Right atrium auricular region (tissue), 2 donors: ENCODE measurements at regions not wholly inside any gene's neighbourhood (a gene's known extent, or its start where the extent isn't known, plus 50 kb on each side); places are given as distances from the start of the nearest gene placed in this dataset.
A peak's percentile ranks its signal among the peaks of the same experiment; 100 is the strongest.

ENCODE experiments used
- DNase-seq: peaks from one replicate; pipeline ENCODE4 v3.0.0-alpha.2; 2019; ENCODE audit warnings: low spot score
- H3K27ac ChIP-seq, 2 donors: fragments of 200-600 bp; sonication (generic); 1 replicate in 1 of 2; 2 replicates in 1 of 2; pipeline ENCODE4 v1.5.1; 2016 to 2019
- H3K27me3 ChIP-seq, 2 donors: fragments of 200-600 bp; sonication (generic); one replicate each; pipeline versions ENCODE4 v1.5.1 to v1.6.0; 2017 to 2019
- H3K36me3 ChIP-seq: fragments of 200-600 bp; sonication (generic); one replicate; pipeline ENCODE4 v1.5.1; 2016
- H3K4me1 ChIP-seq, 2 donors: fragments of 200-600 bp; sonication (generic); one replicate each; pipeline versions ENCODE4 v1.5.1 to v1.6.0; 2017 to 2019
- H3K4me3 ChIP-seq, 2 donors: fragments of 200-600 bp; sonication (generic); 1 replicate in 1 of 2; 2 replicates in 1 of 2; pipeline ENCODE4 v1.5.1; 2017 to 2019; ENCODE audit warnings: mild to moderate bottlenecking in 1 of 2, moderate library complexity in 1 of 2
- H3K9me3 ChIP-seq, 2 donors: fragments of 200-600 bp; sonication (generic); one replicate each; pipeline ENCODE4 v1.5.1; 2019
- TF ChIP-seq, protein P1 (sequence below), 2 donors: fragments of 200-600 bp; sonication (generic); IDR thresholded peaks; one replicate each; pipeline ENCODE4 v1.5.1; 2019; ENCODE audit warnings: antibody characterized with exemption in 2 of 2

DNA sequence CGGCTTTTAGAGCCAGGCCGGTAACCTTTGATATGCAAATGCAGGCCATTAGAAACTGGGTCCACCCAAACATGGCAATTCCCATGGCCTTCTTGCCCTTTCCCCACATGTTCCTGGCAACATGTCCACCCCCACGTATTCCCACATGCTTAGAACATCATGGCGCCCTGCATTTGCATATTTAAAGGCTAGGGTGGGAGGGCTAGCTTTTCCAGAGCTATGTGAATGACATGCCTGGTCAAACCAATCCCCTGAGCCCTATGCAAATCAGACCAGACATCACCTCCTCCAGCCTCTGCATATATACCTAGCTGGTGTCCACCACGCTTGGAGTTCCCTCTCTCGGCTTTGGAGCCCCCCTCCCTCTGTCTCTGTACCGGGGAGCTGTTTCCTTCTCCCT is 481.9 kb downstream of the CDH2 start:
- Histone ChIP-seq H3K4me1 (no peaks in the 10 kb centered on the region), H3K4me3 (no peak overlapping the region), H3K9me3 (no peaks in the 10 kb centered on the region), H3K27ac (no peak overlapping the region), H3K27me3 (no peaks in the 10 kb centered on the region), H3K36me3 (no peaks in the 10 kb centered on the region)
- DNase-seq = no peak
- TF ChIP-seq, protein P1, sequence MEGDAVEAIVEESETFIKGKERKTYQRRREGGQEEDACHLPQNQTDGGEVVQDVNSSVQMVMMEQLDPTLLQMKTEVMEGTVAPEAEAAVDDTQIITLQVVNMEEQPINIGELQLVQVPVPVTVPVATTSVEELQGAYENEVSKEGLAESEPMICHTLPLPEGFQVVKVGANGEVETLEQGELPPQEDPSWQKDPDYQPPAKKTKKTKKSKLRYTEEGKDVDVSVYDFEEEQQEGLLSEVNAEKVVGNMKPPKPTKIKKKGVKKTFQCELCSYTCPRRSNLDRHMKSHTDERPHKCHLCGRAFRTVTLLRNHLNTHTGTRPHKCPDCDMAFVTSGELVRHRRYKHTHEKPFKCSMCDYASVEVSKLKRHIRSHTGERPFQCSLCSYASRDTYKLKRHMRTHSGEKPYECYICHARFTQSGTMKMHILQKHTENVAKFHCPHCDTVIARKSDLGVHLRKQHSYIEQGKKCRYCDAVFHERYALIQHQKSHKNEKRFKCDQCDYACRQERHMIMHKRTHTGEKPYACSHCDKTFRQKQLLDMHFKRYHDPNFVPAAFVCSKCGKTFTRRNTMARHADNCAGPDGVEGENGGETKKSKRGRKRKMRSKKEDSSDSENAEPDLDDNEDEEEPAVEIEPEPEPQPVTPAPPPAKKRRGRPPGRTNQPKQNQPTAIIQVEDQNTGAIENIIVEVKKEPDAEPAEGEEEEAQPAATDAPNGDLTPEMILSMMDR (IDR thresholded peaks at IDR 0.05) = no peak

DNA sequence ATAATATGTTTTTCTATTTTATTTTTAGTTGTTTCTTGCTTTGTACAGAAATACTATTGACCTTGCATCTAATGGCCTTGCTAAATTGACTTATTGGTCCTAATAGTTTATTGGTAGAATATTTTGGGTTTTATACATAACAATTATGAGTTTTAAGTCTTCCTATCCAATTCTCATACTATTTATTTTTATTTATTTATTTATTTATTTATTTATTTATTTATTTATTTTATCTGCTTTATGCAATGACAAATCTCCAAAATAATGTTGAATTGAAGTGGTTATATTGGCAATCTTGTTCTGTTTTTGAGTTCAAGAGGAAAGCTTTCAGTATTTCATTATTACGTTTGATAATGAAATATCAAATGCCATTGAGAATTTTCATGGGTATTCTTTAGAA is 488.3 kb downstream of the CDH2 start:
- Histone ChIP-seq H3K9me3 (peaks cover 0 to 19% of the 10 kb centered on the region in 2 donors), H3K4me1 (no peaks in the 10 kb centered on the region), H3K36me3 (no peaks in the 10 kb centered on the region), H3K4me3 (no peak overlapping the region), H3K27me3 (no peaks in the 10 kb centered on the region), H3K27ac (no peak overlapping the region)
- DNase-seq = no peak
- TF ChIP-seq, protein P1 (IDR thresholded peaks at IDR 0.05) = no peak

DNA sequence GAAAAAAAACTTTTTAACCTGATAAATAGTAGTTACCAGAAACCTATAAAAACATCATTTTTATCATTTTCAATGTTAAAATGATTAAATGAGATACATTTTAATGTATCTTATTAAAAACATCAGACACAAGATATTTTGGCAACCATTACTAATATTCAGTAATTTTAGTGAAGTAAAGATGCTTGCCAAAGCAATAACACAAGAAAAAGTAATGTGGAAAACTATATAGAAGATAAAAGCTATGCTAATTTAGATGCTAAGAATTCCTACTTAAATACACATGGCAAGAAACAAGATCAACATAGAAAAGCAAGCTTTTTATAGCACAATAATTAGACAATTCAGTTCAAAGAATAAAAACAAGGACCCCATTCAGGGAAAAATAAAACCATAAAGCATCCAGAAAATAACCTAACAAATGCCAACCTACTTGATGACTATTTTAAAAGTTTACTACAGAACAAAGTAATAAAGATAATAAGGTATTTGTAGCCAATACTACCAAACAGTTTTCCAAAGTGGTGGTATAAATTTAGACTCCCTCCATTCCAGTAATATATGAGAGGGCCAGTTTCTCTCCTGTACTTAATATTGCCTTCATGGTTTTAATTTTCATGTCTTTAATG is 489.5 kb downstream of the CDH2 start:
- no peak for DNase-seq
- no peak overlapping the region for H3K27ac ChIP-seq
- H3K27me3 ChIP-seq = no peaks in the 10 kb centered on the region
- H3K4me1 ChIP-seq = no peaks in the 10 kb centered on the region
- H3K36me3 ChIP-seq = no peaks in the 10 kb centered on the region
- TF ChIP-seq, protein P1 (IDR thresholded peaks at IDR 0.05) = no peak
- peaks cover 0 to 19% of the 10 kb centered on the region in 2 donors for H3K9me3 ChIP-seq
- no peak overlapping the region for H3K4me3 ChIP-seq

DNA sequence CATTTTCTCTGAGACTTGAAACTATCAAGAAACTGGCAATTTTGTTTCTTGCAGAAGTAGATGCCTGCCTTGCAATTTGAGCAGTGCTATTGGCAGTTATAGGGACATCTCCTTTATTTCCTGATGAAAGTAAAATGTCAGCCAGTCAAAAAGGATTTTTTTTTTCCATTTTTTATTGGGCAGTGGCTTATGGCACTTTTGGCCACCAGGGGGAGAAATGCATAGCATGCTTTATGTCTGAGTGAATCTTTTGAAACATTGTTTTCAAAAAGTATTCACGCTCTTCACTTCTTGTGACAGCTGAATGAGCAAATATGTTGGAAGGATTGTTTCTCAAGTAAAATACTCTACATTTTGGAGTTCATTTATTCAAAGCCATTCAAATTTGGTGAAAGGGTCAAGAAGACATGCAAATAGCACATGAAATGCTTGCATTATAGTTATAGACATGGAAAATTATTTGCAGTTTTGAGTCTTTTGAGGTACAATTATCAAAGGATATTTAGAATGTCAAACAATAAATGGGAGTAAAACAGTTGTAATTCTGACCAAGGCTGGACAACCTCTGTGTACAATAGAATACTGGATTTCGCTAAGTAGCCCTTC is 491.0 kb downstream of the CDH2 start:
- TF ChIP-seq, protein P1 (IDR thresholded peaks at IDR 0.05) = peak; percentile 33 to 74
- H3K36me3 ChIP-seq = no peaks in the 10 kb centered on the region
- H3K27me3 ChIP-seq = no peaks in the 10 kb centered on the region
- no peak overlapping the region for H3K27ac ChIP-seq
- no peak overlapping the region for H3K4me3 ChIP-seq
- DNase-seq = no peak
- H3K9me3 ChIP-seq = peaks cover 0 to 19% of the 10 kb centered on the region in 2 donors
- no peaks in the 10 kb centered on the region for H3K4me1 ChIP-seq

DNA sequence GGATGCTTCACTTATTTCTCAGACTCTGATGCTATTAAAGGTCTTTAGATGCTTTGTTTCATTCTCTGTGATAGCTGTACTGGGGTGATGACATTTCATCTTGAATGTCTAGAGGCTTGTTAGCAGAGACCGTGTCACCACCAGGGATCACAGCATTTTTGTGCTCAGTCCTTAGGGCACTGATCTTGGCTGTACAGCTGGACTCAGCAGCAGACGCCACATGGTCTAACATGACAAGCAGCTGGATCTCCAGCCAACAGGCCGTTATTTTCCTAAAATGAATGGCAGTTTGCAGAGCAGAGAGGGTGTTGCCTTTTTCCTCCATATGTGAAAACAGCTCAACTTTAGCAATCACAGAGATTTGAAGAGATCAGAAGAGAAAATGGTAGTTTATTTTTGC is 491.8 kb downstream of the CDH2 start:
- TF ChIP-seq, protein P1 (IDR thresholded peaks at IDR 0.05) = no peak
- Histone ChIP-seq H3K4me3 (no peak overlapping the region), H3K27ac (no peak overlapping the region), H3K9me3 (peaks cover 0 to 19% of the 10 kb centered on the region in 2 donors), H3K36me3 (no peaks in the 10 kb centered on the region), H3K4me1 (no peaks in the 10 kb centered on the region), H3K27me3 (no peaks in the 10 kb centered on the region)
- DNase-seq = no peak

DNA sequence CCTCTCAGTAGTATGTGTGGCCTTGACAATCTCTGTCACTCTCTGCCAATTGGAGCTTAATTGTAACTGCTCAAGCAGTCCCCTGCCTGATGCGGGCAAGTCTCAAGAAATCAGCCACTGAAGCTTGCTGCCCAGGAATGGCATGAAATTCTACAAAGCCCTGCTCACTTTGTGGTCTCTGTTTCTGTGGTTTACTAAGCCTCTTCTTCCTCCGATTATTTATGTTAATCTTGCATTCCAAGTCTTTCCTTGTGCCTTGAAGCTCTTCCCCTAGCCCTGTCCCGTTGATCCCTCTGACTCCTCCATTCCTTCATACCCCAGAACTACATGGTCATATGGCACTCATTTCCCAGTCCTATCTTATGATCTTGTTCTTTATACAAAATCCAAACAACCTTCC is 489.3 kb upstream of the CHST9 start:
- Histone ChIP-seq H3K9me3 (no peaks in the 10 kb centered on the region), H3K27me3 (no peaks in the 10 kb centered on the region), H3K27ac (no peak overlapping the region), H3K36me3 (no peaks in the 10 kb centered on the region), H3K4me1 (no peaks in the 10 kb centered on the region), H3K4me3 (no peak overlapping the region)
- TF ChIP-seq, protein P1 (IDR thresholded peaks at IDR 0.05) = no peak
- no peak for DNase-seq
